ENCODE measurements at regions not wholly inside any gene's neighbourhood (a gene's known extent, or its start where the extent isn't known, plus 50 kb on each side); places are given as distances from the start of the nearest gene placed in this dataset.

GRCh38 chr1:218701131-218701530 is 356.0 kb downstream of the TGFB2 start:
- TF ChIP-seq POLR2A (IDR thresholded peaks at IDR 0.05) (no peak), CTCF (IDR thresholded peaks at IDR 0.05) (no peak)
- Histone ChIP-seq H3K36me3 (no peaks in the 10 kb centered on the region), H3K4me3 (no peak overlapping the region), H3K4me1 (no peaks in the 10 kb centered on the region), H3K27ac (no peak overlapping the region), H3K9me3 (no peaks in the 10 kb centered on the region), H3K27me3 (no peaks in the 10 kb centered on the region)
- intact Hi-C loops (cut with DNase I; ENCODE audit: low total_unique reads), result no loop called here
- DNase-seq, result no peak

GRCh38 chr1:218702775-218703174 is 357.6 kb downstream of the TGFB2 start:
- intact Hi-C loops (cut with DNase I; ENCODE audit: low total_unique reads), result no loop called here
- H3K36me3 ChIP-seq, result no peaks in the 10 kb centered on the region
- no peak overlapping the region for H3K4me3 ChIP-seq
- no peaks in the 10 kb centered on the region for H3K27me3 ChIP-seq
- no peaks in the 10 kb centered on the region for H3K4me1 ChIP-seq
- DNase-seq, result no peak
- TF ChIP-seq CTCF (IDR thresholded peaks at IDR 0.05), result no peak
- TF ChIP-seq POLR2A (IDR thresholded peaks at IDR 0.05), result no peak
- no peak overlapping the region for H3K27ac ChIP-seq
- no peaks in the 10 kb centered on the region for H3K9me3 ChIP-seq

GRCh38 chr1:218703836-218704235 is 358.7 kb downstream of the TGFB2 start:
- Histone ChIP-seq H3K4me1 (no peaks in the 10 kb centered on the region), H3K36me3 (no peaks in the 10 kb centered on the region), H3K4me3 (no peak overlapping the region), H3K27ac (no peak overlapping the region), H3K27me3 (no peaks in the 10 kb centered on the region), H3K9me3 (no peaks in the 10 kb centered on the region)
- no peak for DNase-seq
- intact Hi-C loops (cut with DNase I; ENCODE audit: low total_unique reads), result no loop called here
- TF ChIP-seq CTCF (IDR thresholded peaks at IDR 0.05) (no peak), POLR2A (IDR thresholded peaks at IDR 0.05) (no peak)

- H3K36me3 ChIP-seq, result no peaks in the 10 kb centered on the region
- intact Hi-C loops (cut with DNase I; ENCODE audit: low total_unique reads), result no loop called here
- no peak for TF ChIP-seq CTCF (IDR thresholded peaks at IDR 0.05)
- no peak for TF ChIP-seq POLR2A (IDR thresholded peaks at IDR 0.05)
- no peak overlapping the region for H3K4me3 ChIP-seq
- no peak for DNase-seq
- no peaks in the 10 kb centered on the region for H3K9me3 ChIP-seq
- H3K4me1 ChIP-seq, result no peaks in the 10 kb centered on the region
- no peak overlapping the region for H3K27ac ChIP-seq
- no peaks in the 10 kb centered on the region for H3K27me3 ChIP-seq
Observed at GRCh38 chr1:218705391-218705790, 360.3 kb downstream of the TGFB2 start.

GRCh38 chr1:218705911-218706893 is 361.1 kb downstream of the TGFB2 start:
- Histone ChIP-seq H3K27me3 (no peaks in the 10 kb centered on the region), H3K36me3 (no peaks in the 10 kb centered on the region), H3K27ac (peak overlapping the region in 1 of 2 donors; percentile 21), H3K4me1 (no peaks in the 10 kb centered on the region), H3K9me3 (no peaks in the 10 kb centered on the region), H3K4me3 (no peak overlapping the region)
- intact Hi-C loops (cut with DNase I; ENCODE audit: low total_unique reads), result no loop called here
- peak in 1 of 2 donors; percentile 53 for DNase-seq
- TF ChIP-seq POLR2A (IDR thresholded peaks at IDR 0.05), result no peak
- TF ChIP-seq CTCF (IDR thresholded peaks at IDR 0.05), result no peak

Measured in uterus (tissue), 3 donors.